ENCODE measurements at regions not wholly inside any gene's neighbourhood (a gene's known extent, or its start where the extent isn't known, plus 50 kb on each side); places are given as distances from the start of the nearest gene placed in this dataset.

DNA sequence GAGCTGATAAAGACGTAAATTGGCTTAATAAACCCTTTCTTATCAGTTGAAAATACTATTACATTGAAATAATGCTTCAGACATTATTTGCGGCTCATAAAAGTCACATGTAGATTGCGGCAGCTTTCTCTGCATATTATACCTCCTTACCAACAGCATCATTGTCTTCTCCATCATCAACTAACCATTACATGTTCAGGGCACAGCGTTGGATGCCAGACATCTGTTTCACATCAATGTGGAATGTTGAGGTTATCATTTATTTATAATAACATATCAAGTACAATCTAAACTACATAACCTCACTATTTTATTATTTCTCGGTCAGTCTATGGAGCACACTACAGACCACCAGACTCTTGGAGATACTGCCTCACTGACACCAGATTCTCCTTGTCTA lies 573.8 kb upstream of the FAT3 start:
- POLR2A ChIA-PET, result no interaction called here
- CTCF ChIA-PET, result interaction anchor here (1.0 kb wide), 1 partner anchor 28 kb away, joined by 3 read pairs; no protein-coding TSS in a partner anchor
- no peak for TF ChIP-seq CTCF (IDR thresholded peaks at IDR 0.05; ENCODE audit: control extremely low read depth, extremely low read depth, low read depth, missing control alignments)
- no peak for DNase-seq (ENCODE audit: extremely low spot score)

DNA sequence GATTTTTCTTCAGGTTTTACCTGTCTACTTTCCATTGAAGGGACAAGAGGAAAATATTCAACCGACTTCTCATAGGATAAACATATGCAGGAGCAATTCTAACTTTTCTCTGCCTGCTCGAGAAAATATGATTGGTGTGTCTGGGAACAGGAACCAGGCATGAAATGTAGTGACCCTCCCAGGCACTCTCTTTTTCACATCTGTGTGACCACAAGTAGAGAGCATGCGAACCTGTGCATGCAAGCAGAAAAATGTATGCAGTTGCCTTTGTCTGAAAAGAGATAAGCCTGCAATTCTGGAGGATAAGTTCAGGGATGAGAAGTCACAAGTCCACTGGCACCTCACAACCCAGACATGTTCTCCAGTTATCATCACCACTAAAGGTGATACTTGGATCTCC lies 583.5 kb upstream of the FAT3 start:
- DNase-seq (ENCODE audit: extremely low spot score), result no peak
- ChIA-PET POLR2A (no interaction called here), CTCF (no interaction called here)
- TF ChIP-seq CTCF (IDR thresholded peaks at IDR 0.05; ENCODE audit: control extremely low read depth, extremely low read depth, low read depth, missing control alignments), result no peak

GRCh38 chr11:91639359-91639758 lies 585.3 kb upstream of the FAT3 start:
- no peak for DNase-seq (ENCODE audit: extremely low spot score)
- TF ChIP-seq CTCF (IDR thresholded peaks at IDR 0.05; ENCODE audit: control extremely low read depth, extremely low read depth, low read depth, missing control alignments), result no peak
- ChIA-PET POLR2A (no interaction called here), CTCF (interaction anchor here (0.7 to 1.1 kb wide), 7 partner anchors 9 to 52 kb away, joined by 3 to 4 read pairs (median 3); no protein-coding TSS in a partner anchor)

GRCh38 chr11:91630916-91631673 lies 593.5 kb upstream of the FAT3 start:
- TF ChIP-seq CTCF (IDR thresholded peaks at IDR 0.05; ENCODE audit: control extremely low read depth, extremely low read depth, low read depth, missing control alignments), result no peak
- POLR2A ChIA-PET, result no interaction called here
- no peak for DNase-seq (ENCODE audit: extremely low spot score)
- CTCF ChIA-PET, result interaction anchor here (1.3 kb wide), 1 partner anchor 8 kb away, joined by 3 read pairs; no protein-coding TSS in a partner anchor

GRCh38 chr11:91625495-91625894 lies 599.1 kb upstream of the FAT3 start:
- ChIA-PET CTCF (no interaction called here), POLR2A (no interaction called here)
- no peak for TF ChIP-seq CTCF (IDR thresholded peaks at IDR 0.05; ENCODE audit: control extremely low read depth, extremely low read depth, low read depth, missing control alignments)
- no peak for DNase-seq (ENCODE audit: extremely low spot score)

DNA sequence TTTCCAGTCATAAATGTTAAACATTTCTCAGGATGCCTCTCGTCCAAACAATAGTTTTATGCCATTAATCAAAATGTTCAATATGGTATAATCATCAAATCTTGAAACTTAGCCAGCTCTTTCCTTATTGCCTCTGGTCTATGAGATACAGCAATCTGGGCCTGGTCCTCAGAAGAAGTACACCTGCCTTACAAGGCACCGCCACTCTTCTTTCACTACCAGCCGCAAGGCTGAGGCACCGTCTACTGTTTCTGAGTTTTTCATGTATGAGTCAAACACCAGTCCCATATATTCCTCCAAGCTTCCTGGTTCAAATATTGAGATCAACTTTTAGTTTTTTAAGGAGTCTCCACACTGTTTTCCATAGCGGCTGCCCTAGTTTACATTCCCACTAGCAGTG lies 600.6 kb upstream of the FAT3 start:
- ChIA-PET CTCF (interaction anchor here (1.2 kb wide), 1 partner anchor 15 kb away, joined by 3 read pairs; no protein-coding TSS in a partner anchor), POLR2A (no interaction called here)
- no peak for TF ChIP-seq CTCF (IDR thresholded peaks at IDR 0.05; ENCODE audit: control extremely low read depth, extremely low read depth, low read depth, missing control alignments)
- no peak for DNase-seq (ENCODE audit: extremely low spot score)

Measured in GM10248 (cell line).